Sigmoid colon (tissue), 4 donors: ENCODE measurements at regions not wholly inside any gene's neighbourhood (a gene's known extent, or its start where the extent isn't known, plus 50 kb on each side); places are given as distances from the start of the nearest gene placed in this dataset.

Experiments used
- POLR2AphosphoS5 ChIP-seq, 4 donors: sonication (generic); formaldehyde crosslinking; IDR thresholded peaks; one replicate each; pipeline ENCODE4 v1.6.1; 2017; ENCODE audit warnings: antibody characterized with exemption in 4 of 4
- TF ChIP-seq, protein P1 (sequence below), 4 experiments: fragments of 450-650 bp in 3 of 4; fragments of 200-600 bp in 1 of 4; IDR thresholded peaks; one replicate each; pipeline ENCODE4 v1.5.1; 2016 to 2019; ENCODE audit warnings: antibody characterized with exemption in 4 of 4, mild to moderate bottlenecking in 3 of 4, moderate library complexity in 2 of 4

DNA sequence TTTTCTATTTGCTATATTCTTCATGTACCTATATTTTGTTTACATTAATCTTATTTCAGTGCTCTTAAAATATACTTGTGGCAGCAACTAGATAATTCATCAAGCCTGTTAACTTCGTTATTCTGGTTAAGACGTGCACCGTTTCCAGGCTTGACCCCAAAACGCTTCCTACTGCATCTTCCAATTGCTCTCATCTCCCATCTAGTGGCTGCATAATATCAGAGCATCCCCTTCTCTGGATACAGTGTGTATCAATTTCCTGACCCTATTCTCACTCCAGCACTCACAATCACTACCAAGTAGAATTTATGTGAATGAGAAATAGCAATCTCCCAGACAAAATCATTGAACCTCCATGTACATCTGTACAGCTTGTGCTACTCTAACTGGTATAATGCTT, 1280.3 kb upstream of the B3GALT2 start:
- TF ChIP-seq, protein P1, sequence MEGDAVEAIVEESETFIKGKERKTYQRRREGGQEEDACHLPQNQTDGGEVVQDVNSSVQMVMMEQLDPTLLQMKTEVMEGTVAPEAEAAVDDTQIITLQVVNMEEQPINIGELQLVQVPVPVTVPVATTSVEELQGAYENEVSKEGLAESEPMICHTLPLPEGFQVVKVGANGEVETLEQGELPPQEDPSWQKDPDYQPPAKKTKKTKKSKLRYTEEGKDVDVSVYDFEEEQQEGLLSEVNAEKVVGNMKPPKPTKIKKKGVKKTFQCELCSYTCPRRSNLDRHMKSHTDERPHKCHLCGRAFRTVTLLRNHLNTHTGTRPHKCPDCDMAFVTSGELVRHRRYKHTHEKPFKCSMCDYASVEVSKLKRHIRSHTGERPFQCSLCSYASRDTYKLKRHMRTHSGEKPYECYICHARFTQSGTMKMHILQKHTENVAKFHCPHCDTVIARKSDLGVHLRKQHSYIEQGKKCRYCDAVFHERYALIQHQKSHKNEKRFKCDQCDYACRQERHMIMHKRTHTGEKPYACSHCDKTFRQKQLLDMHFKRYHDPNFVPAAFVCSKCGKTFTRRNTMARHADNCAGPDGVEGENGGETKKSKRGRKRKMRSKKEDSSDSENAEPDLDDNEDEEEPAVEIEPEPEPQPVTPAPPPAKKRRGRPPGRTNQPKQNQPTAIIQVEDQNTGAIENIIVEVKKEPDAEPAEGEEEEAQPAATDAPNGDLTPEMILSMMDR (IDR thresholded peaks at IDR 0.05), result peak in 1 of 4 experiments; percentile 8
- no peak for TF ChIP-seq POLR2AphosphoS5 (IDR thresholded peaks at IDR 0.05)
